HG02642 (cell line): ENCODE measurements at regions not wholly inside any gene's neighbourhood (a gene's known extent, or its start where the extent isn't known, plus 50 kb on each side); places are given as distances from the start of the nearest gene placed in this dataset.
"Not testable (repeated sequence)": the region's sequence is repeated elsewhere in the genome, so short reads cannot be mapped to it uniquely, and the experiment has no call there.

Experiments used
- ATAC-seq: cut with Tn5 transposase; IDR thresholded peaks from one replicate; pipeline ENCODE4 v1.9.1; 2021; ENCODE audit warnings: mild to moderate bottlenecking; ENCODE audit not compliant: unreplicated experiment, poor library complexity

GRCh38 chr15:95196176-95196915 is 965.0 kb downstream of the MCTP2 start:
- ATAC-seq = no peak

- no peak for ATAC-seq
Measured at GRCh38 chr15:95202569-95203349, 971.4 kb downstream of the MCTP2 start.

GRCh38 chr15:95205077-95205476 is 973.7 kb downstream of the MCTP2 start:
- no peak for ATAC-seq

- not testable (repeated sequence) for ATAC-seq
Measured at GRCh38 chr15:95205830-95206229, 974.5 kb downstream of the MCTP2 start.

GRCh38 chr15:95208071-95208470 is 976.7 kb downstream of the MCTP2 start:
- no peak for ATAC-seq

- ATAC-seq = no peak
Measured at GRCh38 chr15:95208988-95209387, 977.6 kb downstream of the MCTP2 start.

- ATAC-seq = no peak
Measured at GRCh38 chr15:95210436-95210981, 979.1 kb downstream of the MCTP2 start.

- ATAC-seq = no peak
Measured at GRCh38 chr15:95215017-95215416, 983.7 kb downstream of the MCTP2 start.

- no peak for ATAC-seq
Measured at GRCh38 chr15:95226835-95227234, 995.5 kb downstream of the MCTP2 start.

GRCh38 chr15:95227235-95227634 is 995.9 kb downstream of the MCTP2 start:
- no peak for ATAC-seq

GRCh38 chr15:95228856-95229555 is 997.6 kb downstream of the MCTP2 start:
- ATAC-seq = no peak

GRCh38 chr15:95235033-95235432 is 1003.7 kb downstream of the MCTP2 start:
- no peak for ATAC-seq

- ATAC-seq = no peak
Measured at GRCh38 chr15:95247071-95247984, 1016.0 kb downstream of the MCTP2 start.

GRCh38 chr15:95249524-95249923 is 1018.2 kb downstream of the MCTP2 start:
- ATAC-seq = no peak

- no peak for ATAC-seq
Measured at GRCh38 chr15:95252404-95252803, 1021.0 kb downstream of the MCTP2 start.

GRCh38 chr15:95254263-95254662 is 1022.9 kb downstream of the MCTP2 start:
- ATAC-seq = no peak

- peak; percentile 81 for ATAC-seq
Measured at GRCh38 chr15:95259513-95259912, 1028.2 kb downstream of the MCTP2 start.

- ATAC-seq = no peak
Measured at GRCh38 chr15:95259965-95260364, 1028.6 kb downstream of the MCTP2 start.

- ATAC-seq = no peak
Measured at GRCh38 chr15:95260856-95261255, 1029.5 kb downstream of the MCTP2 start.

GRCh38 chr15:95261546-95261945 is 1030.2 kb downstream of the MCTP2 start:
- no peak for ATAC-seq
